ENCODE measurements at regions not wholly inside any gene's neighbourhood (a gene's known extent, or its start where the extent isn't known, plus 50 kb on each side); places are given as distances from the start of the nearest gene placed in this dataset.

DNA sequence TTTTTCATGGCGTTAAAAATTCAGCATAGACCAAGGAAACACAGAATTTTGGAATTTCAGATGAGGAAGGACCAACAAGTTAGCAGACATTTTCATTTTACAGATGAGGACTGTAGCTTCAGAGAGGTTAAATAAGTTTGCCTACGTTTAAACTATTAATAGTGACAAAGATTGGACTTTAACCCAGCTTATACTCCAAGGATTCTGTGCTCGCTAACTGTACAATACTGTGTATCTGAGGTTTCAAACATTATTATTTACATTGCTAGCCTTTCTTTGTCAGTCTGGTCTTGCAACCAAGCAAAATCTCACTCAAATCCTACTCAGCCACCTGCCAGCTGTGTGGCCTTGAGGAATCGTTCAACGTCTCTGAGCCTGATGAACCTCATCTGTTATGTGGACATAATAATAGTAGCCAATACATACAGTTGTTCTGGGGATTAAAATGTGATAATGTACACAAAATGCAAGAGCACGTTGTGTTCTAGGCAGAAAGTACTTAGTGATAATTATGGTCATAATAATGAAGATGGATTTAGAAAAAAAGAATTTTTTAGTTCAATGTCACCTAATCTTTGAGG, 462.4 kb upstream of the TRIB2 start:
- DNase-seq (ENCODE audit: low spot score) = no peak

DNA sequence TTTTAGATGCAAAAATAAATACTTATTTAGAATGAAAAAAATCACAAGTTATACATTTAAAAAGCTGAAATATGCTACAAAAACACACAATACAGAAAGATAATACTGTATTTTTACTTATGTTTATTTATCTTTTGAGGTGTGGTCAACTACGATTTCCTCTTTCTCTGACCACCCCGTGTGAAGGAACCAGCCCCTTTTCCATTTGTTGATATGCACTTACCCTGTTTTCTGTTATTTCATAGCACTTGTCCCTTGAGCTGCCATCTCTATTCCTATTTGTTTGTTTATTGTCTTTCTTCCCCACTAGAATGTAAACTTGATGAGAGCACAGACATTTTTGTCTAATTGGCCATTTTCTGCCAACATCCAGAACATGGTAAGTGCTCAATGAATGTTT, 460.5 kb upstream of the TRIB2 start:
- no peak for DNase-seq (ENCODE audit: low spot score)

DNA sequence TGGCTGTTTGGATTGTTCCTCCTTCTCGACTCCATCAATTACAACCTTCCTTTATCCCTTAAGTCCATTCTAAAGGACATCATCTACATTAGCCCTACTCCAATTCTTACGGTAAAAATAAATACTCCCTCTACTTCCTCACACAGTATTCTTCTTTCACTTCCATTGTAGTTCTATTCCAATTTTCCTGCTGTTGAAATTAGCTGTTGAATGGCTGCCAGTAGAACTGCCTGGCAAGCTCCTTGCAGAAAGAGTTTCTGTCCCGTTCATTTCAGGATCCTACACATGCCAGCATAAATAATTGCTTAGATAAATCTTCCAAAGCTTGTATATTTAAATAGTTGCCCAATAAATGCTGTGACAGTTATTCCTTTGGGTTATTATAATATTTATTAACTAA, 459.3 kb upstream of the TRIB2 start:
- no peak for DNase-seq (ENCODE audit: low spot score)

DNA sequence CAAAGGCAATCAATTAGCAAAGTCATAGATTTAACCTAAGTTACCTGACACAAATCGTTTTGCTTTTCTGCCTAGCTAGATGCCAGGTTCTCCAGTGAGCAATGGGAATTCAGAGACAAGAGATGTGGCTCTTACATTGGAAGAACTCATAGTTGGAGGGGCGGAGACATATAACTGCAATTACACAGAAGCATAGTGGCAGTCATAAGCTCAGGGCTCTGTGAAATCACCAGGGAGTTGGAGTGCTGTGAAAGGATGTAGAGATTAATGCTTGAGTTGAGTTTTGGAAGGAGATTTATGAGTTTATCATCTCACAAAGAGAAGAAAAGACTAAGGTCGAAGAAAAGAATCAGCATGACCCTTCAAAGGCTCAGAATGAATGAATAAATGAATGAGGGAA, 457.2 kb upstream of the TRIB2 start:
- no peak for DNase-seq (ENCODE audit: low spot score)

DNA sequence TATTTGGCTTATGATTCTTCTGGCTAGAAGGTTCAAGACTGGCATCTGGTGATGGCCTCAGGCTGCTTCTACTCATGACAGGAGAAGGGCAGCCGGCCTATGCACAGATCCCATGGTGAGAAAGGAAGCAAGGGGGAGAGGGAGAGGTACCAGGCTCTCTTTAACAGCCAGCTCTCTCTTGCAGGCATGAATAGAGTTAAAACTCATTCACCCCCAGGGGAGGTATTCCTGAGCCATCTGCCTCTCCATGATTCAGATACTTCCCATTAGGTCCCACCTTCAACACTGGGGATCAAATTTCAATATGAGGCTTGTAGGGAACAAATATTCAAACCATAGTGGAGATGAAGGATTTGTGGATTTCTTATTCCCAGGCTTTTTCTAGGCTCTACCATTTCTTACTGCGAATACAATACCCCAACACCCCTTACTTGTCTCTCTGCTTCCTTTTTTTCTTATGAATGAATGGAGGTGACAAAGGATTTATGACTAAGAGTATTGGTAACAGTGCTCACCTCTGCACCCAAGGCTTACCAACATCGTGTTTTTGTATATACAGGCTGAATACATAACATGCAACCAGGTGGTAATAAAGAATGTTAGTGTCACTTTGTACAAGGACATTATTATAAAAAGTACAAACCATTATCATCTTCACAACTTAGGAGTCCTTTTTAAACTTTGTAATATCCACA, 454.6 kb upstream of the TRIB2 start:
- no peak for DNase-seq (ENCODE audit: low spot score)

DNA sequence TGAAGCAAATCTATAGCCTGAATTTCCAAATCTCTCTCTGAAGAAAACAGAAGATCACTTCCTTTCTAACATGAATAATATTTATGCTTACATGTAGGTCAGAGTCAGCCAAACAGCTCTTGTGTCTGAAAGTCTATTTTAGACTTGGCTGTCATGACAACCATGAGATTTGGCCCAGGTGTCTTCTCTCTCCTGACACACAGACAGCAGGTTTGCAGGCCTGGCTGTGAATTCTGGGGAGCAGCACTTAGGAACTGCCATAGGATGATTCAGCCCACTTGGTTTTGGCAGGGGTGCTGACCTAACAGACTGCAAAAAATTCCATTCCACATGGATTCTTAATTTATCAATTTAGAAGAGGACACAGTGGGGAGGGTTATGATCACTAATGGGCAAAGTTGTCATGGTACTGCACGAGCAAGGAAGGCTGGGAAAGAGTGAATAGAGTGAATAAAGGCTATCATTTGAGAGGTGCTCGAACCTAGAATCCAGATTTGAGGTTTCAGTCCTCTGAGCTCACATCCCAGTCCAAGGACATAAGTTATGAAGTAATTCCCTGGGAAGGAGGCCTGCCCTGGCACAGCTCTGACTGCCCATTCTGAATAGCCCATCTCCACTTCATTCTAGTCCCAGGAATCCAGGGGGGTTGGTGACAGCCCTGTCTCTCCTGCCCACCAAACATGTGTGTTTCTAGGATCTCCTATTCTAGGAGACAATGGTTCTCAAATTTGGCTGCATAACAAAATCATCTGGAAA, 453.9 kb upstream of the TRIB2 start:
- no peak for DNase-seq (ENCODE audit: low spot score)

DNA sequence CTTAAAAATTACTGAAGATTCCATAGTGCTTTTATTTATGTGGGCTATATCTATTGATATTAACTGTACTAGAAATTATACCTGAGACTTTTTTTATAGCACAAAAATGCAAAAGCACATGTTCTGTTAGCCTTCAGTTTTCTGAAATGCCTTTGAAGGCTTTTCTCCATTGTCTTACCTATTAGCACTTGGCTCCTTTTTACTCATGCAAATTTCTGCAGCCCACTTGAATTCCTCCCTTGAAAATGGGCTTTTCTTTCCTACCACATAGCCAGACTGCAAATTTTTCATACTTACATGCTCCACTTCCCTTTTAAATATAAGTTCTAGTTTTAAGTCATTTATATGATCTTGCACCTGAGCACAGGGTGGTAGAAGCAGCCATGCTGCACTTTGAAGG, 453.0 kb upstream of the TRIB2 start:
- no peak for DNase-seq (ENCODE audit: low spot score)

DNA sequence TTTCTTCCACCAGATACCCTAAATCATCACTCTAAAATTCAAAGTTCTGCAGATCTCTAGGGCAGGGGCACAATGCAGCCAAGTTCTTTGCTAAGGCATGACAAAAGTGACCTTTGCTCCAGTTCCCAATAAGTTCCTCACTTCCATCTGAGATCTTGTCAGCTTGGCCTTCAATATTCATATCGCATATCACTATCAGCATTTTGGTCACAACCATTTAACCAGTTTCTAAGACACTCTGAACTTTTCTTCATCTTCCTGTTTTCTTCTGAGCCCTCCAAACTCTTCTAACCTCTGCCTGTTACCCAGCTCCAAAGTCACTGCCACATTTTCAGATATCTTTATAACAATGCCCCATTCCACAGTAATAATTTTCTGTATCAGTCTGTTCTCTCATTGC, 452.6 kb upstream of the TRIB2 start:
- DNase-seq (ENCODE audit: low spot score) = no peak

DNA sequence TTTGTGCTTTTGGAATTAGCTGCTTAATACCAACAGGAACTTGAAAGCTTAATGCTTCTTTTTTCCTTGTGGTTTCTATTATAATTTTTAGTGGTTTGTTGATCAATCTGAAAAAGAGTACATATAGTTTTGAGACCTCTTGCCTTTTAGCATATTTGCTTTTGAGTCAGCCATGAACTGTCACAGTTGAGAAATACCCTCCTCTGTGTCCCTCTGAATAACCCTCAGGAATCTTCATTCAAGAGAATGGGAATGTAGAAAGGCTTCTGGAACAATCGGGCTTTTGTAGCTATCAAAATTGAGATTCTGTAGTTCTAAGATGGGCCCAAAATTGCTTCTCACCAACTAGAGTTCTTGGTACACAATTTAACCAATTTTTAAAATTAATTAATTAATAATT, 451.1 kb upstream of the TRIB2 start:
- no peak for DNase-seq (ENCODE audit: low spot score)

DNA sequence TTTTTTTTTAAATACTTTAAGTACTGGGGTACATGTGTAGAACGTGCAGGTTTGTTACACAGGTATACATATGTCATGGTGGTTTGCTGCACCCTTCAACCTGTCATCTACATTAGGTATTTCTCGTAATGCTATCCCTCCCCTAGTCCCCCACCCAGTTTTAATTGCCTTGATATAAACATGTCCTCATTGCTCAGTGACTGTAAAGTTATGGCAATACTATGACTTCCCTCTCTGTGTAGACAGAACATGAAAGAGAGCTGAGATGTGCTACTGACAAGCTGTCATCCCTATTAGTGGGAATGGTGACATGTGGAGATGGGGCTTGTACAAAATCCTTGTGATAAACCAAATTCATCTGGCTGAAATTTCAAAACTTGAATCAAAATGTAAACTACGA, 449.7 kb upstream of the TRIB2 start:
- DNase-seq (ENCODE audit: low spot score) = no peak

DNA sequence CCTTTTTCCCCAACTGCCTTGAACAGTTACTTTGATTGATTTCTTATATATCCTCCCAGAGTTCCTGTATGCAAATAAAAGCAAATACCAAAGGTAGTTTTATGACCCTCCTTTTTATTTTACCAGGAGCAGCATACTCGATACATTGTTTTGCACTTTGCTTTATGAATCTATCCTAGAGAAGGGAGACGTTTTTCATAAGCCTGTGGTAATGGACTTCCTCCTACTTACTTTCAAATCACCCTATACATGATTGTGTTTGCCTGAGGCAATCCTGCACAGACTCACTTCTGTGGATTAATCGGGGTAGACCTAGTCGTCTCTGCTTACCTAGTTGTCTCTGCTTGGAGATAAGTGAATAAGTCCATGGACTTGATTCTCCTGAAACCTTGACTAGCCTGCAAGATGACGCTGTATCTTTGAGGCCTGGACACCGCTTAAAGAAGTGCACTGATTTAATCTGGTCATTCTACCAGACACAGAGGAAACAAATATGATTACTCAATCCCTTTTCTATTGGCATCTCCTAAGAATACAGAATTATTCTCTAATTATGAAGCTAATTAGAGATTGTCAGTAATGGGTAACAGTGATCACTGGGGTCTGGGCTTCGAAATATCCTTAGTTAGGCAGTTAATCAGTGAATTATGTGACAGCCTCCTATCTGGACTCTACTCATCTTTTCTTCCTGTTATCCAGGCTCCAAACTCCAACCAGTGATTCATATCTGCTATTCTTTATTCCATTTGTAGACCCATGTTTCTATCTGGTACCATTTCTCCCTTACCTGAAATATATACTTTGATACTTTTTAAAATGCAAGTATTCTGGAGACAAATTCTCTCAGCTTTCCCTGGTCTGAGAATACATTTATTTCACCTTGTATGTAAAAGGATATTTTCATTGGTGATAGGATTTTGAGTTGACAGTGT, 447.4 kb upstream of the TRIB2 start:
- DNase-seq (ENCODE audit: low spot score) = no peak

DNA sequence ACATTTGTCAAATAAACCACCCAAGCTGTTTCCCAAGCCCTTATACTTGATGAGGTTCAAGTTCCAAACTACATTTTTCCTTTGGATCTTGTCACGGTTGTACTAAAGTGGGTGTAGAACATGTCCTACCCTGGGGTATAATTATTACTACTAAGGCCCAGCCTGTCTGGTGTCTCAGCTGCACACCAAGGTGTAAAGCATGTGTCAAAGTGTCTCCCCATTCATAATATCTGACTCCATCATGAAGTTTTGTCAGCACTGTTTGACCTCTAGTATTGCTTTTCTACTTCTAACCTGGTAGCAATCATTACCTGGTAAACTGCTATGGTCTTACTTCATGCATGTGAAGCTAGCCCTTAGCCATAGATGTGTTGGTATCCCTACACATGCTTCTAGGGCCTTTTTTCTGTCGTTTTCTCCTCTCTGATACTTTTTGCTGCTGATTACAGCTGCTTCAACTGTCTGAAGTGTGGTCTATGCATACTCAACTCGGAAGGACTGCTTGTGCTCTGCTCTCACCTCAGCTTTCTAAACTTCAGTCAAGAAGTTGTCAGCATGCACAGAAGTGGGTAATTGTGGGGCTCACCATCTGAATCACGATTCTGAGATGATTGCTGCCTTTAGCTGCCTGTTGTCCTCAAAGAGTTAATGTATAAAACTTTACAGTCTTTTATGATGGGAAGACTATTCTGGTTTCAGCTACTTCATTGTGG, 445.7 kb upstream of the TRIB2 start:
- DNase-seq (ENCODE audit: low spot score) = no peak

DNA sequence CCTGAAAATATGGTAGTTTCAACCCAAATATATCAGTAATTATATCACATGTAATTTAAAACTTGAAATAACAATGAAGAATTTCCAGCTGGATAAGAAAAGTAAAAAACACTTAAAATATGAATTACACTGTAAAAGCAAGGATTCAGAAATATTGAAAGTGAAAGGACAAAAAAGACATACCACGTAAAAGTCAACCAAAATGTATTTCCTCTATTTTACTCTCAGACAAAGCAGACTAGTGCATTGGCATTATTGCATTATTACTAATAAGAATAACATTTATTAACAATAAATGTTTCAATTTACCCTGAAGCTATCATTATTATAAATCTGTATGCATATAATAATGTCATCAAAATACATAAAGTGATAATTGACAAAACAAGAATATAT, 445.1 kb upstream of the TRIB2 start:
- DNase-seq (ENCODE audit: low spot score) = no peak

DNA sequence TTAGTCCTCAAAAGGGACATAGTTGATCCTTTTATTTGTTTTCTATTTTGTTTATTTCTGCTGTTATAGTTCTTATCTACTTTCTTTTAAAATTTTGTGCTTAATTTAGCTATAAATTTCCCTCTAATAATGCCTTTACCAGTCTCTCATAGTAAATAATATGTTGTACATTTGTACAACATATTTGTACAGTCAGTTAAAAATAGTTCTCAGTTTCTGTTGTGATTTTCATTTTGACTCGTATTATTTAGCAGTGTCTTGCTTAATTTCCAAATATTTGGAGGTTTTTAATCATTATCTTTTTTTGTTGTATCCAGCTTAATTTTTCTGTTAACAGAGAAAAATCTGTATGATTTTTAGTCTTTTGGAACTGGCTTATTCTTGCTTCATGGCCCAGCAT, 443.6 kb upstream of the TRIB2 start:
- DNase-seq (ENCODE audit: low spot score) = no peak

DNA sequence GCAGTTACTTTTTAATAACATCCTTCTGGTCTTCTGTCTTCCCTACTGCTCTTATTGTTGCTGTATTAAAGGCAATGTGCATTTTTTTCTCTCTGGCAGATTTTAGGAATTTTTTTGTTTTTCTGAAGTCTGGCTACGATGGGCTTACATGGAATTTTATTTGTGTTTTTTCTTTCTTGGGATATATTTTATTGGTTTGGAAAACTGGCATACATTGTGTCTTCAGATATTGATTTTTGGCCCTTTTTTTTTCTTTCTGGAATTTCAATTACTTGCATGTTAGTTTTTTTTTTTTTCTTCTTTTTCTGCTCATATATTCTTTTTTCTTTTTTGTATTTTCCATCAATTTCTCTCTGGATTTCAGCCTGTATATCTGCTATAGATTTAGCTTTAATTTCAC, 442.1 kb upstream of the TRIB2 start:
- no peak for DNase-seq (ENCODE audit: low spot score)

DNA sequence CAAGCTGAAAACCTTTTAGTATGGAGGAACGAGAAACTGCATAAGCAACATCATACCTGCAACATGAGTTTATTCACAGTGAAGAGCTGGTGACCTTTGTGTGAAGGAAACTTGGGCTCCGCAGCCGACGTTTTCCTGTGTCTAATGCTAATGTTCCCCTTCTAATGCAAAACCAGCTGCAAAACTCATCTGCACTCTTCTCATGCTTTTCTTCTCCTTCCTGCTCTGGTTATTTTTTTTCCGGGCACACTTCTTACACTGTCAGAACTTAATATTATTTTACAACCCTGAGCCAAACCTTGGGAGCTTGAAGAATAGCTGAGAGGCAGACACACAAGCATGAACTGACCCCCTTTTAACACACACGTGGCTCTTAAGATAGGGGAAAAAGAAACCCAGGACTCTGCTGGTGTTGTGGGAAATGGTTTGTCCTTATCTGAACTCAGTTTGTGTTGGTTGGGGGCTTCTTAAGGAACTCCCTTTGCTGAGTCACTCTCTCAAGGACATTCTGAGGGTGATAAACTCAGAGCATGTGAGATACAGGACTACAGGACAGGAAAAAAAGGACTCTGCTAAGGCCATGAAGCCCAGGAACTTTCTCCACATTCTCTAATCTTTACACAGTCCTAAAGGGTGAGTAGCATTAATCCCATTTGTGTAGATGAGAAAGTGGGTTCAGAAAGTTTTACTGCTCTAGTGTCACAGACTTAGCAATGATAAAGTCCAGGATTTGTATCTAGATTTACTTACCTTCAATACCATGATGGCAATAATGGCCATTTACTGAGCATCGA, 439.3 kb upstream of the TRIB2 start:
- DNase-seq (ENCODE audit: low spot score) = no peak

DNA sequence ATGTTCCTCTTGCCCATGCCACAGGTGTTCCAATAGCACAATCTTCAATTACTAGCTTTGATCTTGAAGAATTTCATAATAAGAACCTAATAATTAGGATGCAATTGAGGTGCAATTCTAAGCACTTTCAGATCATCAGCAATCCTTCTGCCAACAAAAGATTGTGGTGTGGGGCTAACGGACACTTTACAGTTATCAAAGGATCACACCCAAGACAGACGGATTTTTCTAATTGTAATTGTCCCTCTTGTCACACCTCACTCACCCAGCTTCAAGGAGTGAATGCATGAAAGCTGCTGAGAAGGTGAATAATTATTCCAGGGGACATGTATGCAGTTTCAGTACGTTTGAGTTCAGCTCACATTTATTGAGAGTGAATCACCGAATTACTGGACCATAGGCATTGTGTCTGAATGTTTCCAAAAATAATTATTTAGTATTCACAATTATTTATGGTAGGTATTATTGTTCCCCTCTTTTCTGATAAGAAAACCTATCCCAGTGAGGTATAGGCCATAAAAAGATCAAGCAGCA, 438.5 kb upstream of the TRIB2 start:
- no peak for DNase-seq (ENCODE audit: low spot score)

DNA sequence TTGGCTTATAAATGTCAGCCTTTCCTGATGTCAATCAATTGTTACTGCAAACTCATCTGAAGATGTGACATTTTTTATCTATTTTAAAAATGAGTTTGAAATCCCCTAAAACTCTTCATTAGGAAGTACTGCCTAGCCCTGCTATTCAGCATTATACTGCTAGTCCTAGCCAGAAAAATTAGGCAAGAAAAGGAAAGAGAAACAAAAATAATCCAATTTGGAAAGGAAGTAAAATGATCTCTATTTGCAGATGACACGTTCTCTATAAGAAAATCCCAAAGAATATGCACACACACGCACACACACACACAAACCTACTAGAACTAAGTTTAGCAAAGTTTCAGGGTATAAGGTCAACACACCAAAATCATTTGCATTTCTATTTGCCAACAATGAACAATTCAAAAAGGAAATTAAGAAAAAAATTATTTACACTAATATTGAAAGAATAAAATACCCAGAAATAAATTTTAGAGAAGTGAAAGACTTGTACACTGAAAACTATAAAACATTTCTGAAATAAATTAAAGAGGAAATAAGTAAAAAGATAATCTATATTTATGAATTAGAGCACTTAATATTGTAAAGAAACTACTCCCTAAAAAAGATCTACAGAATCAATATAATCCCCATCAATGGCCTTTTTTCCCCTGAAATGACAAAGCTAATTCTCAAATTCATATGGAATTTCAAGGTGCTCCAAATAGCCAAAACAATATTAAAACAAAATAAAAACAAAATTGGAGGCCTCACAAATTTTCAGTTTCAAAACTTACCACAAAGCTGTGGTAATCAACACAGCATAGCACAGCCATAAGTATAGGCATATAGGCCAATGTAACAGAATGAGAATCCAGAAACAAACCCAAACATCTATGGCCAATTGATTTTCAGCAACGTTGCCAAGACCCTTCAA, 433.7 kb upstream of the TRIB2 start:
- DNase-seq (ENCODE audit: low spot score) = no peak

DNA sequence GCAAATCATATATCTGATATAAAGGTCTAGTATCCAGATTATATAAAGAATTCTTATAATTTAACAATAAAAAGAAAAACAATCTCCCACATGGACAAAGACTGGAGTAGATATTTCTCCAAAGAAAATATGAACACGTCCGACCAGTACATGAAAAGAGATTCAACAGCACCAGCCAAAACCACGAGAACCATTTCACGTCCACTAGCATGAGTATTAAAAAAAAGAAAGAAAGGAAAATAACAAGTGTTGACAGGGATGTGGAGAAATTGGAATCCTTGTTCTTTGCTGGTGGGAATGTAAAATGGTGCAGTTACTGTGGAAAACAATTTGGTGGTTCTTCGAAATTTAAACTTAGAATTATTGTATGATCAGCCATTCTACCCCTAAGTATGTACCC, 432.7 kb upstream of the TRIB2 start:
- DNase-seq (ENCODE audit: low spot score) = no peak

DNA sequence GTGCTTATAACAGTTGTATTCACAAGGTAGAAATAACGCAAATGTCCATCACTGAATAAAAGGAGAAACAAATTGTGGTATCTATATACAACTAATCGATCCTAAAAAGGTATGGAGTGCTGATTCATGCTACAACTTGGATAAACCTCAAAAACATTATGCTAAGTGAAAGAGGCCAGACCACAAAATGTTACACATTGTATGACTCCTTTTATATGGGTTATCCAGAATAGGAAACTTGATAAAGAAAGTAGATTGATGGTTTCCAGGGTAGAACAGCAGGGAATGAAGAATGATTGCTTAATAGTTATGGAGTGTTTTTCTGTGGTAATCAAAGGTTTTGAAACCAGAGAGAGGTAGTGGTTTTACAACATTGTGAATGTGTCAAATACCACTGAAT, 432.2 kb upstream of the TRIB2 start:
- no peak for DNase-seq (ENCODE audit: low spot score)

Data from globus pallidus (tissue), 1 donor.